Transverse colon (tissue), 3 donors: ENCODE measurements at regions not wholly inside any gene's neighbourhood (a gene's known extent, or its start where the extent isn't known, plus 50 kb on each side); places are given as distances from the start of the nearest gene placed in this dataset.

Source experiments
- CTCF ChIP-seq, 5 experiments: fragments of 200-600 bp in 3 of 5; fragments of 450-650 bp in 2 of 5; sonication (generic) in 3 of 5; IDR thresholded peaks; 1 replicate in 2 of 5; 2 replicates in 3 of 5; pipeline ENCODE4 v1.5.1; 2016 to 2017; ENCODE audit warnings: antibody characterized with exemption in 5 of 5, inconsistent platforms in 3 of 5, mild to moderate bottlenecking in 2 of 5, moderate library complexity in 1 of 5
- POLR2A ChIP-seq: fragments of 450-650 bp; IDR thresholded peaks from one replicate; pipeline ENCODE4 v1.6.1; 2016; ENCODE audit warnings: antibody characterized with exemption, mild to moderate bottlenecking, moderate library complexity

- TF ChIP-seq CTCF (IDR thresholded peaks at IDR 0.05) (no peak), POLR2A (no peak)
These were observed 402.1 kb downstream of the PRELID2 start for GRCh38 chr5:145433077-145433476.
